Stimulated activated CD4-positive, alpha-beta T cell treated with anti-CD3 and anti-CD28 coated beads, Interleukin-15, amount 100 ng/mL, for 24 hours (primary cell): ENCODE measurements at regions not wholly inside any gene's neighbourhood (a gene's known extent, or its start where the extent isn't known, plus 50 kb on each side); places are given as distances from the start of the nearest gene placed in this dataset.

ENCODE experiments used
- DNase-seq: peaks from one replicate; pipeline ENCODE4 v3.0.0-alpha.2; 2020

DNA sequence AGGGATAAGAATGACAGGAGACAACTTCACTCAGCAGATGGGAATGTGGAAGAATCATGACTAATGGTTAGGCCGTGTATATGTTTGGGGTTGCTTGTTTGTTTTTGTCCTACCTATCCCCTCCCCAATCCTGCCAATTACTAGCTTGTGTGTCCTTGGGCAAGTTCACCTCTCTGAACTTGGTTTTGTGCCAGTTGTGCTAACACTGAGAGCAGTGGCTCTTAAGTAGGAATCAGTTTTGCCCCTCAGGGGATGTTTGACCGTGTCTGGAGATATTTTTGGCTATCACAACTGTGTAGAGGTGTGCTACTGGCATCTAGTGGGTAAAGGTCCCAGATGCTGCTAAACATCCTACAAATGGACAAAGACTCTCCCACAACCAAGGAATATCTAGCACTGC, 287.0 kb downstream of the DMRT2 start:
- DNase-seq, result no peak

DNA sequence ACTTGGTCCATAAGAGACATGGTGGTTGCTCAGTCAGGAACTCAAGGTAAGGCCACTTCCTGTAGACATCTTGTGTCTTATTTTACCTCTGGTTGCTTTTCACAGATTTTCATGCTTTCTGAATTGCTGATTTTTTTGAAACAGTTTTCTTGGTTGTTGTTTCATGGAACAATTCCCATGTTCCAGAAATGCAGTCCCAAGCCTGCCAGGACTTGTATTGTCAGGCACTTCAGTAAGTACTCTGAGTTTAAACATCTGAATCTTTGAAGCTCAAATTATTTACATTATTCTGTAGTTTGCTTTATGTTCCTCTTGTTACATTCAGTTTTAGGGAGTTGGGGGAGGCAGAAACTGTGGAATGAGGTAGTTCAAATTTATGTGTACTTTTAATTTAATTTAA, 290.2 kb downstream of the DMRT2 start:
- no peak for DNase-seq

DNA sequence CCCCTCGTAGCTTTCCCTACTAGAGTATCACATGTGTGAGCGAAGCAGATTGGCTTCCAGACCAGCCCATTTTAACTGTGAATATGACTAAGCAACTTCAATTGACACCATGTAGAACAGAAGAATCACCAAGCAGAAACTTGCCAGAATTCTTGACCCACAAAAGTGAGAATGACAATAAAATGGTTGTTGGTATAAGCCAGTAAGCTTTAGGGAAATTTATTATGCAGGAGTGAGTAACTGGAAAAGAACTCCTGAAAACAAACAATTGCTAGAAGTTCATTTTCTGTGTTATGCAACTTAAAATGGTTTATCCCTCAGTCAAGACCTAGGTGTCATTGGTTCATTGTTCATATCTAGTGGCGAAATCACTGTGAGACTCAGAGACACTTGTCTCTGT, 303.1 kb downstream of the DMRT2 start:
- DNase-seq, result no peak

DNA sequence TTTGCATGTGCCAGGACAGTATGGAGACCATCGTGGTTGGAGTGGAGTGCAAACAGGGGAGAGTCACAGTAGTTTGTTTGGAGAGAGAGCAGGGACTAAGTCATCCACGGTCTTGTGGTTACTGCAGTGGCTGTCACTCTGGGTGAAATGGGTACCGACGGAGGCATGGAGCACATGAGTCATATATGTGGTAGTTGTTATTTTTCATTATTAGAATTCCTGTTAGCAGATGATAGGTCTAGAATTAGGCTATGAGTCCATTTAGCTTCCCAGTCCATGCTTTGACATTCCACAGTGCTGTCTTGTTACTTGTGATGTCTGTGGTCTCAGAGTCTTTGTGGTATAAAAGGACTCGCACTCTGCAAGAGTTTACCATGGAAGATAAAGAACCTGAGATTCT, 303.9 kb downstream of the DMRT2 start:
- DNase-seq, result no peak

DNA sequence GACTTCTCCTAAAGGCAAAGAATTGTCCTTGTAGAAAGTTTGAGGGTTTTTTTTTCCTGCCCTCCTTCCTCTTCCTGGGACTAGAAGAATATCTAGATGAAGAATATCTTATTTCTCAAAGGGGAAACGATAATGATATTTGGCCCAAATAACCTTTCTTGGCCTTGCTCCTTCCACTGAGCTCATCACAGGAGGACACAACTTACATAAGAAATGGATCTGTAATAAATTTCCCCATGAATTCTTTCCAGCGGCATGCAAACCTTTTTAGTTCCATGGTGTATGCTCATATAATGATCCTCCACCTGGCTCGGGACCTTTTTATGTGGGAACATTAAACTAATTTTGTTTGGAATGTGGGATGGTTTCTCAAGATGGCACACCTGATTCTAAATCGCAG, 304.4 kb downstream of the DMRT2 start:
- no peak for DNase-seq

DNA sequence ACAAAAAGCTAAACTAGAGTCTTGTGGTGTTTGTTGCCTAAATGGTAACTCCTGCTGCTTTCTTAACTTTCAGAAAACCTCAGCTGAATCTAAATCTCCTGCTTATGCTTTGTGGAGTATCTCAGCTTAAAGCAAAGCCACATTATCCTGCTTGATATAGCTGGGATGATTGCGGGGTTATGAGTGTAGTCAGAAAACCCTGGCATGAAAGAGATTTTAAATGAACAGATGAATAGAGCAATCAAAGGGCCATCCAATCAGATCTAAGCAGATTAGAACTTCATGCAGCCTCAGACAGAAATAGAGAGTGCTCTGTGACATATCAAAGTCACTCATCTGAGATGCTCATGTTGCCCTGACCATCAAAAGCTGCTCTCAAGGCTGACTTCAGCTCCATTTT, 305.5 kb downstream of the DMRT2 start:
- no peak for DNase-seq

DNA sequence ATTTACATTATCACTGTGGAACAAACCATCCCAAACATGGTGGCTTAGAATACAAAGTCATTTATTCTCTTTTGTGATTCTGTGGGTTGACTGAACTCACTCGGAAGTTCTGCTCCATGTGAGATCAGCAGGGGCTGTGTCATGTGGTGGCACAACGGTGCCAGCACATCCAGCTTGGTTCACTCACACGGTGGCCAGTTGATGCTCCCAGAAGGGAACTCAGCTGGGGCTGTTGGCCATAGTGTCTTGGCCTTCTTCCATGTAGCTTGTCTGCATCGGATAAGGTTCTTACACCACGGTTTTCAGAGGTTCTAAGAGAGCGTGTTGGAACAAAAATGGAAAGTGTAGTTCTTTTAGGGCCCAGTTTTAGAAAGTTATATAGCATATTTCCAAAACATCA, 312.7 kb downstream of the DMRT2 start:
- DNase-seq, result no peak

DNA sequence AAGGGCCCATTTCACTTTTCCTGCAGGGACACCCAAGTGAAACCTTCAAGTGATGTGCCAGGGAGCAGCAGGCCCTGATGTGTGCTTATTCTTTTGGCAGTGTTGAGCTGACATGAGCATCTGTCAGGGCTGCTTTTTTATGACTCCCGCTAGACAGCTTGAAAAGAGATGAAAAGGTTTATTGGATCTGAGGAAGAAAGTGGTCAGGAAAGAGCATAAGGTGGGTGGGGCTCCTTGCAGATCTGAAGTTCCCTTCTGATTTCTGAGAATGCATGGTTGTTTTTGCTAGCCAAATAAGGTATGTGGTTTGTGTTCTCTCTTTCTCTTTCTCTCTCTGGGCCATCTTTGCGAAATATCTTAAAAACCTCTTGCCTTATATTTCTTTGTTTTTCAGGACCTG, 316.1 kb downstream of the DMRT2 start:
- DNase-seq, result no peak

DNA sequence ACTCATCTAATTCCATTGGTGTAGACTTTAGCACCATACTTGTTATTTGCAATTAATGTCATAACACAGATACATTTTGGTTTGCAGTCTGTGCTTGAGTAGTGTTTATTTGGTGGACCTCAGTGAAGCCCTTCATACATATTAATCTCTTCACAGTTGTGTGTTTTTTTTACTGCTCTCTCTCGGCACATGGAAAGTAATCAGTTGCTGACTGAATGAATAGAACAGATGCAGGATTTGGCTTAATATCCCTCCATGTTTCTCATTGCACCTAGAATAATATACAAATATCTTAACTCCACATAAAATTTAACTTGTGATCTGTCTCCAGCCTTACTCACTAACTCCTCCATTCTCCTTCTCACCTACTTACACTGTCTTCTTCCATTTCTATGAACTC, 319.1 kb downstream of the DMRT2 start:
- DNase-seq, result no peak

DNA sequence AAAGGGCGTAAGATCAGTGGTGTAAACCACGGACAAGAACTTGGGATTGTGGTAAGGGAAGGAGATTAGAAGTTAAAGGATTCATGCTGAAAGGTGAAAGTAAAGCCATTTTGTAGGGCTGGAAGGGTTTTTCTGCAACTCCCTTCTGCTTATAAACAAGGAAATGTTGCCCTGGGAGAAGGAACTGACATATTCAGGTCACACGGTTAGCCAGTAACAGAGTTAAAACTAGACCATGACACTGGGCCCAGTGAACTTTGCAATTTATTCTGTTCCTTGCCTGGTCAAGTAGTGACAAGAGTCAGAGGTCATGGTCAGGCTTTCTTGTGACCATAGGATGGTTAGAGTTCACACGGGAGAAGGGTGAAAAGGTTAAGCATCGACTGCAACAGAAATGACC, 323.3 kb downstream of the DMRT2 start:
- no peak for DNase-seq

DNA sequence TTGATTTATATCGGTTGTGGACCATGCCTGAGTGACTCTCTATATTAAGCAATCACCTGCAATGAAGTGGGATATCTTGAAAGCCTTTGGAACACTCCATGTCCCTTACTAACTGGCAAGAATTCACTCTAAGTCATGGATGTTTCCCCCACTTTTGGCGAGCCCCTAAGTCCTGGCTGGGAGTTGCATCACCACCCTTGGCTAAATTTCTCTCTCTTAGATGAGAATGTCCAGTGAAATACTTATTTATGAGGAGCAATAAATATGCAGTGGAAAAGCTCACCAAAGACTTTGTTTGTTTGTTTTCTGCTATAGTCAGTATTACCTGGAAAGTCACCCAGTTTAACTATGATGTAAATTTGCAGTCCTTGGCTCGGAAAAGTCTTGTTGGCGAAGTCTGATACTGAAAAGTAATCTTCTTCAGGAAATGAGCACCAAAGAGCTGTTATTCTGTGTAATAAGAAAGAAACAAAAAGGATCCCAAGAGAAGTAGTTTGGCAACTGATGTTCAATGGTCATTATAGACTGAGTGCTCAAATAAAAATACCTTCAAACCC, 333.8 kb downstream of the DMRT2 start:
- DNase-seq, result no peak

DNA sequence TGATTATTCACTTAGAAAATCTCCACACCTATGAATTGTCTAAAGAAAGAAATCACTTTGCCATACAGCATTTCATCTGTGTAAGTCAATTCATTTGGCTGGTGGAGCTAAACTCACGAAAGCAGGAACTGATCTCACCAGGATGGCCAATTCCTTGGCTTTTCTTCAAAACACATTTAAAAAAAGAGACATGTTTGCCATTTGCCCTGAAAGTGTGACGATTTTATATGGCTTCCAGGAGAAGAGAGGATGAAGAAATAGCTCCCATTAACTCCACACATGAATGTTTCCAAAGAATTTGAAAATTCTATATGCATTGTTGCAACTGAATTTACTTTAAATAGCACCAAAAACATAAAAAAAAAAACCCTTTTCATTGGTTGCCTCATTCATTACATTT, 334.7 kb downstream of the DMRT2 start:
- DNase-seq, result no peak

DNA sequence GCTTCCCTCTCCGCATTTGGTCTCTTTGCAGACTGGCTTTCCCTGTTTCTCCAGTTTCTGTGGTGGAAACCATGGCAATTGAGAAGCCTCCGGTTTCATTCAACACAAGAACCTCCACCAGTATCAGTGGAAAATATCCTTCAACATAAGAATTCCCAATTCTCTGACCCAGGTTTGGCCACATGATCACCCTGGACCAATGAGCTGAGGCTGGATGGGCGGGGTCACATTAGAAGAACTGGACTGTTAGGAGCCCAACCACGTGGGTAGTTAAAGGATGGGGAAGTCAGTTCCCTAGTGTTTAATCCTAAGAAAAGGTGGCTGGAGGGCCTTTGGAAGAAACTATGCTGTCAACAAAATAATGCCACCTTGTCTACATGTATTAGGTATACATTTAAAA, 336.3 kb downstream of the DMRT2 start:
- DNase-seq, result no peak

DNA sequence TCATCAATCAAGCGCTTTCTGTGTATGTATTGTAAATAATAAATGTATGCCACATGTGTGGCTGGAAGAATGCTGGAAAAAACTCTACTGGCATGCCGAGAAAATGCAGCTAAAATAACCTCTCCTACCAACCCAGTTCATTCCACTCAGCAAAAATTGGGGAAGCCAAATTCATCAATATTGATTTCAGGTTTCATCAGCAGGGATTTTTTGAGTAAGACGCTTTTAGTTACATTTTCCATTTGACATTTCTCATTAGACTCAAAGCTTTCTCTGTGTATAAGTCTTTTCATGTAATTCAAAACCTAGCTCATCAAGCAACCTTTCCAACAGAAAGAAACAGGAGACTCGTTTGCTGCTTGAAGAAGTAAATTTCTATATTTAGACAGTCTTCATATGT, 338.1 kb downstream of the DMRT2 start:
- DNase-seq, result no peak

DNA sequence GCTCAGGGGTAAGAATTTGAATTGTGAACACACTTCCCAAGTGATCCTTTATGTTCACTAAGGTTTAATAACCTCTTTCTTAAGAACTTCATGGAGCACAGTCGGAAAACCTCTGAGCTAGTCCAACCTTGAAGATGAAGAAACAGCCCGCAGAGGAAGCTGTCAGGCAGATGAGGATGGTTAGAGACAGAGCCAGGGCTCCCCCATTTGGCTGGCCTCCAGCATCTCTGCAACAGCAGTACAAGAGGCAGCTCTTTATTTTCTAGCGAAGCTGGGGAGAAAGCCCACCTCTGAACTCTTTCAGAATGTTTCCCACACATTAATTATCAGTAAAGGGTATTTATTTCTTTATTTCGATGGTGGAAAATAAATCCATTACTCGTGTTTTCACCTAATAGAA, 350.8 kb downstream of the DMRT2 start:
- DNase-seq, result no peak

DNA sequence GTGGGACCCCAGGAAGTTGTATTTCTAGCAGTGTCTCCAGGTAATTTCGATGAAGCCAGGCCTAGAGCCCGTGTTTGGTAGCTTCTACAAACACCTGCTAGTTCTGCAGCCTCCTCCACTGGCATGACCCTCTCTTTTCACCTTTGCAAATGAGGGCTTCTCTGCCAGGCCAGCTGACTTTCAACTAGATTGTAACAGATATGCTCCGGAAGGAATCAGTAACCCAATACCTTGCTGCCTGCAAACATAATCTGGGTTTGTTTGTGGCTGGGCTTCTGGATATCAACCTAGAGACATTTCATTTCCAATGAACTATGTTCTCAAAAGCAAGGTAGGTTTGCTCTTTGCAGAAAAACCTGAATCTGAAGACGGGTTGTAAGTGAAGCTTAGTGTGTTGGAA, 354.8 kb downstream of the DMRT2 start:
- DNase-seq, result no peak

DNA sequence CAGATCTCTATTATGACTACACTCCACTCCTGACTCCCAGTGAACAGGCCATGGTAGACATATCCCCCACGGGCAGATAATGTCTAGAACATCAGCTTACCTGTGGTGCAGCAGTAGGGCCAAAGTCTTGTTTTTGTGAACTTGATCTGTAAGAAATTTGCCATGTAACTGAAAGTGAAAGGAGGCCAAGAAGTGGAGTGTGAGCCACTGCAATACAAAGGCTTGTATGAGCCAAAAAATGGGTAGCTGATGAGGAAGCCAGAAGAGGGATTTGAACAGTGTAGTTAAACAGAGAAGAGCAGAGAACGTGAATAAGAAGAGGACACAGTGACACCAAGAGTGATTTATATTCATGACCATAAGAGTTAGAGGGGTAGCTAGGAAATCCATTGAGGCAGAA, 361.7 kb downstream of the DMRT2 start:
- DNase-seq, result no peak

DNA sequence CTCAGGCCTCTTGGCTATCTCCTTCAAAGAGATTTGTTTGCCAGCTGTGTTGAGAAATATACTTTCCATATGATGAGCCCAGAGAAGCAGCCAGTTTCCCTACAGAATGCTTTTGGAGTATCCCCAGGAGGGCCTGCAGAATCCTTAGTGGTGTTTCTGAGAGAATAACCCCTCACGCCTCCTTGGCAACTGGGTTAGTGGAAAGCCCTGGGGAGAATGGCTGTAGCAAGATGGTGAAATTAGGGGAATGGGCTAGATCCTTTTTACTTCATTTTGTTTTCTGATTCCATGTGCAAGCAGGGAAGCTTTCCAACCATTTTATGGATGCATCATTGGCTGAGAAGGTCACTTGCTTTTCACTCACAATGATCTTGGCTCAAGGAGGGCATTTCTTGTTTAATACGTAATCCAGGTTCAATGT, 364.6 kb downstream of the DMRT2 start:
- no peak for DNase-seq

DNA sequence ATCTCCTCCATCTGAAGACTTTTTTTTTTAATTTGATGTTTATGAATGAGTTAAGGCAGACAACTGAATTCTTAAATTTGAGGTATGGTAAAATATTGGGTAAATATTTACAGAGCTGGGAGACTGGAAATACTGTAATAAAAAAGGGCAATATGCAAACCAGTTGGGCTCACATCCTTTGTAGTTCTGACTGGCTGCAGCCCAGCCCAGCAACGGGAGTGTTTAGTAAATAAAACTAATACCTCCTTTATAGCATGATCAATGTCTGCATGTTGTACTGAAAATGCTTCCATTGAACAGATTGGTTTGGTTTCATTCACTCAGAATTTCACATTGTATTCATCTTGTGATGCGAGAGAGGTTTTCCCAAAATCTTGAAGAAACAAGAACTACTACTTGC, 365.0 kb downstream of the DMRT2 start:
- no peak for DNase-seq

DNA sequence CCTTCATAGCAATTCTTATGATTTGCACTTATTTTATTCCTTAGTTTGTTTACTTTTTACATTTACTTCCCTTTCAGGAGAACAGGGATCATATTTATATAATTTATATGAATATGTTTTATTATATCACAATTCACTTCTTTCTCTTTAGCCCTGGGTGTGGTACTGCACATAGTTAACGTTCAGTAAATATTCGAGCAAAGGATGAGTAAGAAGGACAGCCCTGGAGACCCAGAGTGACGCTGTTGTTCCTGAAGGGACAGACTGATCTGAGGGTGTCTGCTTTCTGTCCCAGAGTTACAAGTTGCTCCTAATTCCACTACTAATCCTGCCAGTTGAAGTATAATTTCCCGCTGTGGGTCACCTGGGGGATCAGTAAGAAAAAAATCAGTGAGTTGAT, 366.1 kb downstream of the DMRT2 start:
- DNase-seq, result no peak

DNA sequence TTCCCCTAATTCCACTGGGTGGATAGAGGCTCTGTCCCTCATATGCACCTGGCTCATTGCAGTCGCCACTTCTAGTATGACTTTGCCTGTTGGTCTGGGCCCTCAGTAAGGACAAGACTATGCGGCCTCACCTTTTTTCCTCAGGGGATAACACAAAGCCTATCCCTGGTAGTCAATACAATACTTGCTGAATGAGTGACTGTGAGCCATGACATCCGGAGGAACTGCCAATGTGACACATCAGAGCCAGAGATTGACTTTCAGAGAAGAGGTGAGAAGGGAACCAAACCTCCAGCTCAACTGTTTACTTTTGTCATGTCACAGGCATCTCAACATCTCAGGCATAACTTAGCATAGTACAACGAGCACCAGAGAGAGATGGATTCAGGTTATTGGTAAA, 371.3 kb downstream of the DMRT2 start:
- DNase-seq, result no peak

DNA sequence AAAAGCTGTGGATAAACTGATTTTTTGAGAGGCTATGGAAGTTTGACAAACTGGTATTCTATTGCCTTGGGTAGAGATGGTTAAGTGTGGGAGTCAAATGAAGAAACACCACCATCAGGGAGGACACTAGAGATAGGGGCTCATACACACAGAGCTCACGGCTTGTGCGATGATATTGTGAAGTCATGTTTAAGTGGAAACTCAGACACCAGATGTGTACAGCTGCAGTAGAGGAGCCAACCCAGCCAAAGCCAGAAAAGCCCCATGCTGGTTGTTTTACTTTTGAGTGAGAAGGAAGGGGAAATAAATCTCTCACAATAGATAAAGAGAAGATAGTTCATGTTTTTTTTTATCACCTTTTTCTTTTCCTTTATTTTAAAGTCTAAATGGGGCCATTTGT, 377.7 kb downstream of the DMRT2 start:
- DNase-seq, result no peak

DNA sequence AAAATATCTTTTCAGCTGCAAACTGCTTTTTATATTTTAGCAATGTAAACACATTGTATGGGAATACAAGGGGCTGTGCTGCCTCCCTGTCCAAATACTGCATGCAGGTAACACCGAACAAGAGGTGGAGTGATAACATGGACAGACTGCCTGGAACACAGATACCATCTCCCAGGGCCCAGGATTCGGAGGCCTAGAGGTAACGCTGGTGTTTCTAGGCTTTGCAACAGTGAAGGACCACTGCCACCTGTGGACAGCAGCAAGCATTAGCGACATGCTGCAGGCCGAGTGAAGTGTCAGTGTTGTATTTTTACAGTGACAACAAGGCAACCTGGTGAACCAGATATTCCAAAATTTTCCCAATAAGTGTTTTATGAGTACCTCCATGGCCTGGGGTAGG, 379.1 kb downstream of the DMRT2 start:
- no peak for DNase-seq

DNA sequence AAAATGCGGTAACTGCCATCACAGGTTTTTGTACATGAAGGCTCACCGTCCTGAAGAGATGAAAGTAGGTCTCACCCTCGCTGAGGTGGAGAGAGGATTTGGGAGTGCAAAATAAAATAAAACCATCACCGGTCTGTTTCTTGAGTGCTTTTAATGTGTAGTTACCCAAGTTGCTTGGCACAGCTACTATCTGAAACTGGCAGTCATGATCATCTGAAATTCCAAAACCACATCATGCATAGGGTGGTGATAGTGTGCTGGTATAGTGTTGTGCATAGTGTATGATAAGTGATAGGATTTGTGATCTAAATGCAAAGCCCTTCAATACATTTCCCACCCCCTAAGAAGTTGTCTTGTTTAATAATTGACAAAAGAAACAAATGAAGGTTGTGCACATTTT, 381.3 kb downstream of the DMRT2 start:
- DNase-seq, result no peak

DNA sequence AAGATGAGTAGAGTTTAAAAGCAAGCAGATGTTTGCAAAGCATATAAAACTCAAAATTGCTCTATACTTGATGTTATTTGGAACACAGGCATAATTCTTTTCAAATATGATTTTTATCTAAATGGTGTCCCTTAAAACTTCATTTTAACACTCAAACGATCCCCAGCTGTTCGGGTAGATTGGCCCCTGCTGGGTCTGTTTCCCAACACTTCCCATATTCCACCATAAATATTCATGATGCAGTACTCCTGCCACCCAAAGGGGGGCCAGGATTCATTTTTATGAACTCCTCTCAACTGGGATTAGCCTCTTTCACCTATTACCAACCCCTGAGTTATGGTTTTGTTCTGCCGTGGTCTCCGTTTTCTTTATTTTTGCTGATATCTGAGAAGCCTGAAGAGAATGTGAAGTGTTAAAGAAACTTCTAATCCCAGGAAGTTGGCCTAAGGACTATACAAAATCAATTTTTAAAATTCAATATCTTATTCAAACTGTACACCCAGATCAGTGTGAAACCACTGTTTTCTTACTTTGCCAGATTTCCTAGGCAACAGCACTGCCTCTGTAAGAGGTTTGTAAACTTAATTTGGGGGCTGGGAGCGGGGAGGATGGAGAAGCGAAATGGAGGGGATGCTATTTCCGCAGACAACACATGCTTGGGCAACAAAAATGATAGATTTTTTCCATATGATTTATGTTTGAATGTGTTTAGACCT, 384.1 kb downstream of the DMRT2 start:
- DNase-seq, result no peak
